Esophagus squamous epithelium (tissue), 4 donors: ENCODE measurements at regions not wholly inside any gene's neighbourhood (a gene's known extent, or its start where the extent isn't known, plus 50 kb on each side); places are given as distances from the start of the nearest gene placed in this dataset.

Experiments used
- CTCF ChIP-seq, 6 experiments: fragments of 450-650 bp in 4 of 6; fragments of 200-600 bp in 2 of 6; sonication (generic) in 2 of 6; IDR thresholded peaks; one replicate each; pipeline ENCODE4 v1.5.1; 2016 to 2019; ENCODE audit warnings: antibody characterized with exemption in 6 of 6, mild to moderate bottlenecking in 4 of 6, moderate library complexity in 4 of 6
- POLR2A ChIP-seq, 4 donors: fragments of 450-650 bp; IDR thresholded peaks; one replicate each; pipeline ENCODE4 v1.6.1; 2017; ENCODE audit warnings: antibody characterized with exemption in 4 of 4, mild to moderate bottlenecking in 4 of 4, moderate library complexity in 3 of 4

- peak in 1 of 6 experiments; percentile 18 for TF ChIP-seq CTCF (IDR thresholded peaks at IDR 0.05)
- TF ChIP-seq POLR2A (IDR thresholded peaks at IDR 0.05): no peak
Measured at GRCh38 chr2:48107326-48107925, 201.1 kb upstream of the FBXO11 start.
